OCI-LY1 (cell line): ENCODE measurements at regions not wholly inside any gene's neighbourhood (a gene's known extent, or its start where the extent isn't known, plus 50 kb on each side); places are given as distances from the start of the nearest gene placed in this dataset.

Experiments used
- EZH2 ChIP-seq: fragments of 200-600 bp; sonication (generic), shearing (Covaris generic); IDR thresholded peaks from 2 replicates; pipeline ENCODE4 v1.8.0; 2017; ENCODE audit warnings: borderline replicate concordance, mixed run types, mild to moderate bottlenecking, antibody characterized with exemption, low read length, moderate library complexity, mixed read lengths
- TF ChIP-seq, protein P1 (sequence below): fragments of 200-600 bp; sonication (generic), shearing (Covaris generic); IDR thresholded peaks from 2 replicates; pipeline ENCODE4 v1.5.1; 2017; ENCODE audit warnings: mild to moderate bottlenecking, antibody characterized with exemption, low read length, moderate library complexity, mixed read lengths

DNA sequence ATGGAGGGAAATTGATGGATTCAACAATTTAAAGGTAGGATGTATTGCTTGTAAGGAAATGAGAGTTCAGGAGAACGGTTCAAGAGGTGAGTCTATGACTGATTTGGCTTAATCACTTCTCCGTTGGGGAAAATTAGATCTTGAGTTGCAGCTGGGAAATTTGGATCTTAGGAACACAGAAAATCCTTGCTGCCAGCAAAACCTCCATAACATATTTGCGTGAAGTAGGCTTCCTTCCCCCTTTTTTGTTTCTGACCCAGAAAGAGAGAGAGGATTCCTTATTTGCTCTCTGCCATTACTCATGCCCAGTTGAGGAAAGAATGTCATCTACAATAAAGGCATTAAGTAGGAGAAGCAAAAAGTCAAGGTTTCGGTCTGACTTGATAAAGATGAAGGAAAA, 73.5 kb upstream of the PDC start:
- TF ChIP-seq, protein P1, sequence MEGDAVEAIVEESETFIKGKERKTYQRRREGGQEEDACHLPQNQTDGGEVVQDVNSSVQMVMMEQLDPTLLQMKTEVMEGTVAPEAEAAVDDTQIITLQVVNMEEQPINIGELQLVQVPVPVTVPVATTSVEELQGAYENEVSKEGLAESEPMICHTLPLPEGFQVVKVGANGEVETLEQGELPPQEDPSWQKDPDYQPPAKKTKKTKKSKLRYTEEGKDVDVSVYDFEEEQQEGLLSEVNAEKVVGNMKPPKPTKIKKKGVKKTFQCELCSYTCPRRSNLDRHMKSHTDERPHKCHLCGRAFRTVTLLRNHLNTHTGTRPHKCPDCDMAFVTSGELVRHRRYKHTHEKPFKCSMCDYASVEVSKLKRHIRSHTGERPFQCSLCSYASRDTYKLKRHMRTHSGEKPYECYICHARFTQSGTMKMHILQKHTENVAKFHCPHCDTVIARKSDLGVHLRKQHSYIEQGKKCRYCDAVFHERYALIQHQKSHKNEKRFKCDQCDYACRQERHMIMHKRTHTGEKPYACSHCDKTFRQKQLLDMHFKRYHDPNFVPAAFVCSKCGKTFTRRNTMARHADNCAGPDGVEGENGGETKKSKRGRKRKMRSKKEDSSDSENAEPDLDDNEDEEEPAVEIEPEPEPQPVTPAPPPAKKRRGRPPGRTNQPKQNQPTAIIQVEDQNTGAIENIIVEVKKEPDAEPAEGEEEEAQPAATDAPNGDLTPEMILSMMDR: no peak
- no peak for TF ChIP-seq EZH2
